NB4 (cell line): ENCODE measurements at regions not wholly inside any gene's neighbourhood (a gene's known extent, or its start where the extent isn't known, plus 50 kb on each side); places are given as distances from the start of the nearest gene placed in this dataset.

ENCODE experiments used
- DNase-seq: peaks from one replicate; pipeline ENCODE4 v3.0.0; 2010; ENCODE audit warnings: low read depth
- H3K4me3 ChIP-seq: one replicate; pipeline ENCODE4 v1.5.1; 2011; ENCODE audit warnings: mild to moderate bottlenecking, low read depth, low read length, moderate library complexity
- CTCF ChIP-seq: IDR thresholded peaks from one replicate; pipeline ENCODE4 v1.5.1; 2012; ENCODE audit warnings: low read depth, low read length
- MYC ChIP-seq: IDR thresholded peaks from 2 replicates; pipeline ENCODE4 v1.6.1; 2011; ENCODE audit warnings: low read depth, low read length
- POLR2A ChIP-seq: IDR thresholded peaks from 2 replicates; pipeline ENCODE4 v1.6.1; 2011; ENCODE audit warnings: mild to moderate bottlenecking; ENCODE audit not compliant: insufficient read length; ENCODE audit errors: extremely low read depth
- TF ChIP-seq, protein P1 (sequence below): IDR thresholded peaks from 2 replicates; pipeline ENCODE4 v1.6.1; 2011; ENCODE audit warnings: low read depth, low read length

DNA sequence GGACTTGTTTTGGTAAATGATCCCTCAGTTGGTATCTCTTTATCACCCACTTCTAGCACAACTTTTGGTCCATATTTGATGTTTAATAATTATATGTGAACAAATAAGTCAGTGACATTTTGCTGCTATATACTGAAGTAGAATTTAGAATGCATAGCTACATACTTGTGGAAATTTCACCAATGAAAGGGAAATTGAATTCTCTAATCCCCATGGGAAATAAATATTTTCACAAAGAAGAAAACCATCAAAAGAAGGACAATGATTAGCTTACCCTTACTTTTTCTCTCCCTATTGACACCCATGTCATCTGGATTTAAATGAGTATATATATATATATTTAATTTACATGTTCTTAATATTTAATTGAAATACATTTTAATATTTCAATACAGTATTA is 94.3 kb upstream of the DAB2 start:
- H3K4me3 ChIP-seq = no peak overlapping the region

DNA sequence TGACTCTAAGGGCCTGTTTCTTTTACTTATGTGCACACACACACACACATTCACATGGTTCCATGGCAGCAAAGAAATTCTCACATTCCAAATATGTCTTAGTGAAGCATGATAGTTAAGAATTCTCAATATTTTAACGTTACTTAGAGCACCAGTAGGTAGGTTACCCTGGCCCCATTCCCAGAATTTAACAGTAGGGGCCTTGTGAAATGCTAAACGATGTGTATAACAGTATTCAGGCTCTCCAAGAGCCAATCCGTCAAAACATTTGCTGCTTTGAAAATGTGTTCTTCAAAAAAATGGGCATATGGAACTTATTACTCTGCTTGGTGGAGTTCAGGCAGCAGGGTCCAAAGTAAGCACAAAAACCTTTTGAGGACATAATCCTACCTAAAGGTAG is 93.7 kb upstream of the DAB2 start:
- H3K4me3 ChIP-seq = no peak overlapping the region
- DNase-seq = no peak
- TF ChIP-seq POLR2A = no peak
- no peak for TF ChIP-seq MYC
- TF ChIP-seq, protein P1, sequence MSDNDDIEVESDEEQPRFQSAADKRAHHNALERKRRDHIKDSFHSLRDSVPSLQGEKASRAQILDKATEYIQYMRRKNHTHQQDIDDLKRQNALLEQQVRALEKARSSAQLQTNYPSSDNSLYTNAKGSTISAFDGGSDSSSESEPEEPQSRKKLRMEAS = no peak
- TF ChIP-seq CTCF = no peak

More for the DNA sequence above, 94.3 kb upstream of the DAB2 start:
- TF ChIP-seq MYC (no peak), POLR2A (no peak), CTCF (no peak)
- TF ChIP-seq, protein P1 = no peak
- DNase-seq = no peak

GRCh38 chr5:39517800-39518199 is 93.0 kb upstream of the DAB2 start:
- no peak for DNase-seq
- H3K4me3 ChIP-seq = no peak overlapping the region
- TF ChIP-seq MYC (no peak), CTCF (no peak), POLR2A (no peak)
- TF ChIP-seq, protein P1 = no peak

DNA sequence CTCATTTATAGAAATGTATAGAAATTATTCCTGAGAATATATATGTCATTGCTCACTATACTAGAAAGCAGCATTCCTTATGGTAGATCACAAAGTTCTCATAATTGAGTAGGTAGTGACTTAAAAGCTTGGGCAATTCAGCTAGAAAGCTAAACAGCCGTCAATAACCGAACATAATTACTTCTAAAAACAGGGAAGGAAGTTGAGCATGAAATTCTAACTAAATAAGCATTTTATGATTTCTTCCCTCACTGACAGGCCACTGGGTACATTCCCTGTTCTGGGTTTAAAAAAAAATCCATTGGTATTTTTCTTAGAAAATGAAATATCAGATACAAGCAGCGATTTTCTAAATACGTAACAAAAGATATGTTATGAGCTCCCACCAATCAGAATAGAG is 91.1 kb upstream of the DAB2 start:
- no peak for DNase-seq
- no peak overlapping the region for H3K4me3 ChIP-seq
- no peak for TF ChIP-seq MYC
- no peak for TF ChIP-seq CTCF
- TF ChIP-seq, protein P1 = no peak
- no peak for TF ChIP-seq POLR2A

DNA sequence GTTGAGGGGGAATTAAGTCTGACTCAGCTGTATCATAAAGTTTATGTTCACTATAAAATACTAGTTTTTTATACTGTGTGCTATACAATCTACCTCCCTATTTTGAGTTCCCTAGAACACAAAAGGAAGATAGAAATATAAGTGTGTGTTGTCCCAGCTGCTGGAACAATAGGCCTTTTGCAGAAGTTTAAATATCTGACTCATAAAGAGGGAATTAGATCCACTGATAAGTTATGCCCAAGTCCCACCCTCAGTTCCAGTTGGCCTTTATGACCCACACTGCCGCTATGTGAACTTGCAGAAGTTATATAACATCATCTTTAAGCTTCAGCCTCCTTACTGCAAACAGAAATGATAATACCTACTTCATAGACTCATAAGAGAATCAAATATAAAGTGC is 88.5 kb upstream of the DAB2 start:
- TF ChIP-seq, protein P1 = no peak
- TF ChIP-seq MYC = no peak
- TF ChIP-seq CTCF = no peak
- no peak for TF ChIP-seq POLR2A
- no peak overlapping the region for H3K4me3 ChIP-seq
- DNase-seq = no peak

DNA sequence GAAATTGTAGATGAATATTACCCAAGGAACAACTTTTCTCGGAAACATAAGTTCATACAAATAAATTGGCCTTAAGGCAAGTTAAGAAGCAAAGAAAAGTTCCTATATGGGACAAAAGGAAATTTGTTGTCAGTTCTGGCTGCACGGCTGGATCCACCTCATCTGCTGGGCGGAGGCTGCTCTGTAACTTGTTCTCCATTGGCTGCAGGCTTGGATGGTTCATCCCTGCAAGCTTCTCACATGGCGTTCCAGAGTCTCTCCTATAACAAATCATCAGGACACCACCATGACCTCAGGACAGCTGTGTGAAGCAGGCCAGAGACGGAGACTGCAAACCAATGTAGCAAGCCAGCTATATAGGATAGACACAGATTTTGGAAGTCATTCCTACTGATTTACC is 81.4 kb upstream of the DAB2 start:
- TF ChIP-seq POLR2A (no peak), MYC (no peak), CTCF (no peak)
- TF ChIP-seq, protein P1 = no peak
- no peak for DNase-seq

More for the DNA sequence above, 81.4 kb upstream of the DAB2 start:
- no peak overlapping the region for H3K4me3 ChIP-seq
